ENCODE measurements at regions not wholly inside any gene's neighbourhood (a gene's known extent, or its start where the extent isn't known, plus 50 kb on each side); places are given as distances from the start of the nearest gene placed in this dataset.
"Not testable (repeated sequence)": the region's sequence is repeated elsewhere in the genome, so short reads cannot be mapped to it uniquely, and the experiment has no call there.

DNA sequence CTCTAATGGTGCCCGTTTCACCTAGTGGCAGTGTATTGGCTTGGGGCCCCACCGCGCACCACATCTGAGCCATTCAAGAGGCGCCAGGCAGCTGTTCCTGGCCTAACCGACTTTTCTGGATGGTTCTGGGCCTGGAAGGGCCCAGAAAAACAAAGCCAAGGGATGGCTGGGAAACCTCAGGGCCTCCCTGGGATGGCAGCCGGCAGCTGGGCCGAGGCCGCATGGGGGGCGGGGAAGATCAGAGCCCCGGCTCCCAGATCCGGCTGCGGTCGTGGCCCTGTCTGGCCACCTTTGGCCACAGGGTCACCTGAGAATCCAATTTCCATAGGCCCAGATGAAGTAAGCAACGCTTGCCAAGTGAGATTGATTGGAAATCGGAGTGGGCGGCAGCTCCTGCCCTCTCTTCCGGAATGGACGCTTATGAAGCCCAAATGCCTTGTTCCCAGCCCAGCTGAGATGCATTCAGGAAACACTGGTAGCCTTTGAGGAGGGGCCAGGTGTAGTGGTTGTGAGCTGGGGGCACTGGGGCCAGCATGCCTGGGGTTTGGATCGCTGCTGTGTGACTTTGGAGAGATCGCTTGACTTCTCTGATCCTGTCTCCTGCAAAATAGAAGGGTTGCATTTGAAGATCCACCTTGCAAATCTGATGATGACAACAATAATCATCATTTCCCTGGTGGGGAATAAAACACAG is 163.8 kb upstream of the GSE1 start:
- Histone ChIP-seq H3K4me1 (ENCODE audit: insufficient read depth, low read length) (peaks cover 16% of the 10 kb centered on the region; the same call in 1 of the 2 replicates), H3K36me3 (ENCODE audit: insufficient read depth, low read length) (no peaks in the 10 kb centered on the region), H3K27me3 (ENCODE audit: insufficient read depth, low read length) (no peaks in the 10 kb centered on the region), H3K9me3 (ENCODE audit: insufficient read depth, low read depth, low read length) (no peaks in the 10 kb centered on the region), H3K4me3 (ENCODE audit: low read length) (no peak overlapping the region), H3K27ac (ENCODE audit: low read depth, low read length) (no peak overlapping the region), H3K9ac (ENCODE audit: low read depth, low read length) (no peak overlapping the region)
- 91% methylated on average over 20 of the region's 20 CpGs for WGBS

DNA sequence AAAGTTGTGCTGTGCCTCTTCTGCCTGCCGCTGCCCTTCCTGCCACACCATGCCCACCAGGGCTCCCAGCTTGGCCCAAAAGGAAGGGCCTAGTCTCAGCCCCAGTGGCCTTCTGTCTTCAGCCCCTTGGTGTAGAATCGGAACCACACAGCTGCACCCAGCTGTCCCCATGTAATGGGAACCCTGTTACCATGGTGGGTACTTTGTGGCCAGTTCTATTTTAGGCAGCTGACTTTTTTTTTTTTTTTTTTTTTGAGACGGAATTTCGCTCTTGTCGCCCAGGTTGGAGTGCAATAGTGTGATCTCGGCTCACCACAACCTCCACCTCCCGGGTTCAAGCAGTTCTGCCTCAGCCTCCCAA is 163.3 kb upstream of the GSE1 start:
- WGBS: 94% methylated on average over 7 of the region's 7 CpGs
- no peak overlapping the region for H3K4me3 ChIP-seq (ENCODE audit: low read length)
- H3K27ac ChIP-seq (ENCODE audit: low read depth, low read length): no peak overlapping the region
- no peaks in the 10 kb centered on the region for H3K36me3 ChIP-seq (ENCODE audit: insufficient read depth, low read length)
- 0 out of 2 replicates have a peak, but pooled peaks cover under 1% of the 10 kb centered on the region for H3K27me3 ChIP-seq (ENCODE audit: insufficient read depth, low read length)
- H3K9me3 ChIP-seq (ENCODE audit: insufficient read depth, low read depth, low read length): no peaks in the 10 kb centered on the region
- peaks cover 16% of the 10 kb centered on the region; the same call in 1 of the 2 replicates for H3K4me1 ChIP-seq (ENCODE audit: insufficient read depth, low read length)
- H3K9ac ChIP-seq (ENCODE audit: low read depth, low read length): no peak overlapping the region

DNA sequence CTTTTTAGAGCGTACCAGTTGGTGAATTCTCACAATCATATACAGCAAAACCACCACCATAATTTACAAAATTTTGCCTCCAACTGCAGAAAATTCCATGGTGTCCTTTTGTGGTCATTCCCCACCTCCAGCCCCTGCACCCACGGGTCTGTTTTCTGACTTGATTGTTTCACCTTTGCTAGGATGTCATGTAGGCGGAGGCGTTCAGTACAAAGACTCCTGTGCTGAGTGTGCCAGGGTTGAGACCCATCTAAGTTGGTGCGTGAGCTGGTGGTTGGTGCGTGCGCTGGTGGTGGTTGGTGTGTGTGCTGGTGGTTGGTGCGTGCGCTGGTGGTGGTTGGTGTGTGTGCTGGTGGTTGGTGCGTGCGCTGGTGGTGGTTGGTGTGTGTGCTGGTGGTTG is 162.0 kb upstream of the GSE1 start:
- WGBS: 95% methylated on average over 7 of the region's 11 CpGs
- not testable (repeated sequence) for H3K27me3 ChIP-seq (ENCODE audit: insufficient read depth, low read length); H3K4me3 ChIP-seq (ENCODE audit: low read length); H3K9ac ChIP-seq (ENCODE audit: low read depth, low read length); H3K36me3 ChIP-seq (ENCODE audit: insufficient read depth, low read length); H3K27ac ChIP-seq (ENCODE audit: low read depth, low read length); H3K9me3 ChIP-seq (ENCODE audit: insufficient read depth, low read depth, low read length)
- peaks cover 15% of the 10 kb centered on the region; the same call in 1 of the 2 replicates for H3K4me1 ChIP-seq (ENCODE audit: insufficient read depth, low read length)

DNA sequence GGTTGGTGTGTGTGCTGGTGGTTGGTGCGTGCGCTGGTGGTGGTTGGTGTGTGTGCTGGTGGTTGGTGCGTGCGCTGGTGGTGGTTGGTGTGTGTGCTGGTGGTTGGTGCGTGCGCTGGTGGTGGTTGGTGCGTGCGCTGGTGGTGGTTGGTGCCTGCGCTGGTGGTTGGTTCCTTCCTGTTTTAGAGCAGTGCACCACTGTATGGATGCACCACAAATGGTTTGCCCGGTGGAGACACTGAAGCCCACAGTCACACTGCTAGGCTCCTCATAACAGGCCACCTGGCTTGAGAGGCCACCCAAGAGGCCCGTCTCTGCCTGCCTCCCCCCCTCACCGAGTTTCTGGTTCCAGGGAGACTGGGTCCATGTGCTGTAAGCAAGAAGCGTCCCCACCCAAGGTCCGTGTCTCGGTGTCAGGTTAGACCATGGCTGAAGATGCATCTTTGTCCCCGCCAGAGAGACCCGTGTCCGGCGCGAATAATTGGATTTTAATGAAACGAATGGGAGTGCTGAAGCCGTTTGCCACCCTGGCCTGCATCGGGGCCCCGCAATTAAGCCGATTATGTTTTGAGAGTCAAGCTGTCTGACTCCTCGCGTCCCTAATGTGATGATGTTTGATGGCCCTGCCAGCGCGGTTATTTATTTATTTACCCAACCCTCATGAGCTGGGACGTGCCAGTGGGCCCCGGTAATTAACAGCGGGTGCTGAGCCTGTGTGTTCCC is 161.3 kb upstream of the GSE1 start:
- WGBS: 92% methylated on average over 28 of the region's 32 CpGs
- Histone ChIP-seq H3K4me1 (ENCODE audit: insufficient read depth, low read length) (peaks cover 15% of the 10 kb centered on the region; the same call in 1 of the 2 replicates), H3K27ac (ENCODE audit: low read depth, low read length) (no peak overlapping the region), H3K9ac (ENCODE audit: low read depth, low read length) (no peak overlapping the region), H3K36me3 (ENCODE audit: insufficient read depth, low read length) (no peaks in the 10 kb centered on the region), H3K27me3 (ENCODE audit: insufficient read depth, low read length) (0 out of 2 replicates have a peak, but pooled peaks cover 9% of the 10 kb centered on the region), H3K9me3 (ENCODE audit: insufficient read depth, low read depth, low read length) (no peaks in the 10 kb centered on the region), H3K4me3 (ENCODE audit: low read length) (no peak overlapping the region)

DNA sequence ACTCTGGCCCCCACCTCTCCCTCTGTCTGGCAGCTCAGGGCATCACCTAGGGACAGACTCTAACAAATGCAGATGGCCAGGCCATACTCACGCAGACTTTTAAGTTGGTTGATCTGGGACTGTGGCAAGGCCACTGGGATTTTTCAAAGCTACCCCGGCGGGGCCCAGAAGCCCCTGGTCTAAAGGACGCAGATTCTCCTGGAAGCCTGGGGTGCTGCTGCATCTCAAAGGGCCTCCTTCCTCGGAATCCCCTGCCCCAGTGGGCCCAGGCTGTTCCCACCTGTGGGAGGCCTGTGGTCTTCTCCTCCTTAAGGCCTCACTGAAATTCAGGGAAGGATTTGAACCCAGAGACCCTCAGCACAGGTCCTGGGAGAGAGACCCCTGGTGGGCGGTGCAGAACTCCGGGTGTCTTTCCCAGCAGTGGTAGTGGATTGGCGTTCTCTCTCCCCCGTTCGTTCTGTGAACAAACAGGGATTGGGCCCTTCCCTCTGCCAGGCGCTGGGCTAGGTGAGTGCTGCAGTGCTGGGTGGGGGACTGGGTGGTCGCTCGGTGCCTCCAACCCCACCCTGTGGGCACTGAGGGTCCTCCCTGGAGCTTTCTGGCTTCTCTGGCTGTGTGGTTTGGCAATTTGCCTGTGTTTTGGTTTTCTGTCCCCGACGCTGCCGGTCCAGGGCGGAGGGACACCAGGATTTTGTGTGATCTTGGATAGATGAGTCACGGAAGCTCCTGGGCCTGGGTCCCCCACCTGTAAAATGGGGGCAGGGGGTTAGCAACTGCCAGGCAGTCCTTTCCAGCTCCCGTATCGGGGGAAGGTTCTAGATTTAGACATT is 160.5 kb upstream of the GSE1 start:
- WGBS: 86% methylated on average over 20 of the region's 20 CpGs
- H3K9me3 ChIP-seq (ENCODE audit: insufficient read depth, low read depth, low read length): no peaks in the 10 kb centered on the region
- no peaks in the 10 kb centered on the region for H3K36me3 ChIP-seq (ENCODE audit: insufficient read depth, low read length)
- no peak overlapping the region for H3K4me3 ChIP-seq (ENCODE audit: low read length)
- peaks cover 9% of the 10 kb centered on the region; the same call in 1 of the 2 replicates for H3K27me3 ChIP-seq (ENCODE audit: insufficient read depth, low read length)
- no peak overlapping the region for H3K9ac ChIP-seq (ENCODE audit: low read depth, low read length)
- H3K27ac ChIP-seq (ENCODE audit: low read depth, low read length): no peak overlapping the region
- H3K4me1 ChIP-seq (ENCODE audit: insufficient read depth, low read length): peaks cover 15% of the 10 kb centered on the region; the same call in 1 of the 2 replicates

DNA sequence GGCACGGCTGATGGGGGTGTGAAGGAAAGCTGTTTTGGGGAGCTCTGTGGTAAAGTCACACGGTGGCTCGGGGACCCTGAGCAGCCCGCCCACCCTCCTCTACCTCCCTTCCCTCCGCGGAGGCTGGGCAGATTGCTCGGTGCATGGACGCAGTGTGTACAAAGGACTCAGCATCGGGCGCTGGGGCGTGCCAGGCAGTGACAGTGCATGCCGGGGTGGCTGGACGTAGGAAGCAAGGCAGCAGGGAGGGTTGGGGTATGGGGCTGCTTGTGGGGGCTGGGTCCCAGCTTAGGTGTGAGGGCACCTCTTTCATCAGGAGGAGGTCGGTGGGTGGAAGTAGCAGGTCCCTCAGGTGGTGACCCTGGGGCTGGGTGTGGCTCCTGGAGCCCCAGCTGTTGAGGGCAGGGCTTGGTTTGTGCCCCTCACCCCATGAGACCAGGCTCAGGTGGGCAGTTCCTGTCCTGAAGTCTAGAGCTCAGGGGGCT is 159.9 kb upstream of the GSE1 start:
- Histone ChIP-seq H3K27ac (ENCODE audit: low read depth, low read length) (no peak overlapping the region), H3K4me3 (ENCODE audit: low read length) (no peak overlapping the region), H3K4me1 (ENCODE audit: insufficient read depth, low read length) (peaks cover 15% of the 10 kb centered on the region; the same call in 1 of the 2 replicates), H3K36me3 (ENCODE audit: insufficient read depth, low read length) (no peaks in the 10 kb centered on the region), H3K9ac (ENCODE audit: low read depth, low read length) (no peak overlapping the region), H3K9me3 (ENCODE audit: insufficient read depth, low read depth, low read length) (no peaks in the 10 kb centered on the region), H3K27me3 (ENCODE audit: insufficient read depth, low read length) (peaks cover 9% of the 10 kb centered on the region; the same call in 1 of the 2 replicates)
- WGBS: 92% methylated on average over 14 of the region's 14 CpGs

DNA sequence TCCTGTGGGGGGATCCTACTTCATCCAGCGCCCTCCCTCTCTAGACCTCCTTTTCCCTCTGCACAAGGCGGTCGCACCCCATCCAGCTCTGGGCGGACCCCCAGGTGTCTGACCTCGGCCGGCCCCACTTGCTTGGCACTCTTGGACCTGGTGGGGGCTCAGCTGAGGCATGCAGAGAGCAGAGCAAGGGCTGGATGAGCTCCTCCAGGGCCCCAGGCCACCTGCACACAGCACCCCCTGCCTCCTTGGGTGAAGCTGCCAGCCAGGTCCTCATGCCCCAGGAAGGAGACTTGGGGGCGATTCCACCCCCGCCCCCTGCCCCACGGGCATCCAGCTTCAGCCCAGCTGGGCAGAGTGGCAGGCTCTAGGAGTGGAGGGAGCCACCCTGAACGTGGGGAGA is 159.4 kb upstream of the GSE1 start:
- Histone ChIP-seq H3K27me3 (ENCODE audit: insufficient read depth, low read length) (peaks cover 10% of the 10 kb centered on the region; the same call in 1 of the 2 replicates), H3K4me3 (ENCODE audit: low read length) (no peak overlapping the region), H3K27ac (ENCODE audit: low read depth, low read length) (no peak overlapping the region), H3K9ac (ENCODE audit: low read depth, low read length) (no peak overlapping the region), H3K4me1 (ENCODE audit: insufficient read depth, low read length) (peaks cover 12% of the 10 kb centered on the region; the same call in 1 of the 2 replicates), H3K36me3 (ENCODE audit: insufficient read depth, low read length) (no peaks in the 10 kb centered on the region), H3K9me3 (ENCODE audit: insufficient read depth, low read depth, low read length) (no peaks in the 10 kb centered on the region)
- WGBS: 93% methylated on average over 10 of the region's 10 CpGs

DNA sequence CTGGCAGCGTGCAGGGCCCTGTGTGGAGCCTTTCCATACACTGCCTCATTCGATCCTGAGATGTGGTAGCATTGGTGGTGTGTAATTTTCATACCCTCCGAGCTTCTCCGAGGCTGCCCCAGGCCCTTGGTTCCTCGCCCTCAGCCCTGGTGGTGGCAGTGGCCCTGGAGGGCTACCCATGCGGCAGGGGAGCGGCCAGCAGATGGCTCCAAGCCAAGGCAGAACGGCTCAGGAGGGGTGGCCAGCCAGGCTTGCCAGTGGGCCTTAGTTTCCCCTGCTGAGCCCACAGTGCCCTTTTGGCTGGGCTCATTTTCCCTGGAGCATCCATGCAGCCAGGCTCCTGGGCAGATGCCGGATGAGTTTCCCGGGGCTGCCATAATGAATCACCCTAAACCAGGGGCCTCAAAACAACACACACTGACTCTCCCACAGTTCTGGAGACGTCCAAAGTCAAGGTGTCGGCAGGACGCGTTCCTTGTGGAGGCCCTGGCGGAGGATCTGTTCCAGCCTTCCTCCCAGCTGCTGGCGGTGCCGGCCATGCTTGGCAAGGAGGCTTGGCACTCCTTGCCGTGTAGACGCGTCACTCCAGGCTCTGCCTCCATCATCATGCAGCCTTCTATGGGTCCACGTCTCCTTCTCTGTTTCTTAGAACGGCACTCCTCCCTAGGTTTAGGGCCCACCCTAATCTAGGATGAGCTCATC is 158.8 kb upstream of the GSE1 start:
- peaks cover 13% of the 10 kb centered on the region; the same call in 1 of the 2 replicates for H3K4me1 ChIP-seq (ENCODE audit: insufficient read depth, low read length)
- 91% methylated on average over 22 of the region's 22 CpGs for WGBS
- peaks cover 16% of the 10 kb centered on the region for H3K27me3 ChIP-seq (ENCODE audit: insufficient read depth, low read length)
- H3K9ac ChIP-seq (ENCODE audit: low read depth, low read length): no peak overlapping the region
- H3K9me3 ChIP-seq (ENCODE audit: insufficient read depth, low read depth, low read length): no peaks in the 10 kb centered on the region
- no peaks in the 10 kb centered on the region for H3K36me3 ChIP-seq (ENCODE audit: insufficient read depth, low read length)
- H3K4me3 ChIP-seq (ENCODE audit: low read length): no peak overlapping the region
- H3K27ac ChIP-seq (ENCODE audit: low read depth, low read length): no peak overlapping the region

DNA sequence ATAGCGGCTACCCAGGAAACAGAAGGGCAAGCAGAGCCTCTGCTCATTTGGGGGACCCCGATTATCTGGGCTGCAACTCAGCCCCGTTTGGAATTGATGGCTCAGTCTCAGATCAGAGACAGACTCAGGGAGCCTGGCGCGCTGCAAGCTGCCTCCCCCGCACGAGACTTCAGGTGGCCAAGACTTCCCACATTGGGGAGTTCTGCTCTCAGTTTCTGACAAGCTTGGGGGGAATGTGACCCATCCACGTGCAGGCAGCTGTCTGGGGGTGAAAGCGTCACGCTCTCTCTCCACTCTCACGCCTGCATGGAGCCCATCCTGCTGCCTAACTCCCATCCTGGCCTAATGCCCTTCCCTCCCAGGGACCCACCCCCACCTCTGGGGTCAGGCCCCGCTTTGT is 157.6 kb upstream of the GSE1 start:
- Histone ChIP-seq H3K4me3 (ENCODE audit: low read length) (no peak overlapping the region), H3K9ac (ENCODE audit: low read depth, low read length) (no peak overlapping the region), H3K9me3 (ENCODE audit: insufficient read depth, low read depth, low read length) (no peaks in the 10 kb centered on the region), H3K27ac (ENCODE audit: low read depth, low read length) (no peak overlapping the region), H3K36me3 (ENCODE audit: insufficient read depth, low read length) (no peaks in the 10 kb centered on the region), H3K27me3 (ENCODE audit: insufficient read depth, low read length) (peaks cover 28% of the 10 kb centered on the region), H3K4me1 (ENCODE audit: insufficient read depth, low read length) (peaks cover 25% of the 10 kb centered on the region)
- WGBS: 75% methylated on average over 12 of the region's 12 CpGs

DNA sequence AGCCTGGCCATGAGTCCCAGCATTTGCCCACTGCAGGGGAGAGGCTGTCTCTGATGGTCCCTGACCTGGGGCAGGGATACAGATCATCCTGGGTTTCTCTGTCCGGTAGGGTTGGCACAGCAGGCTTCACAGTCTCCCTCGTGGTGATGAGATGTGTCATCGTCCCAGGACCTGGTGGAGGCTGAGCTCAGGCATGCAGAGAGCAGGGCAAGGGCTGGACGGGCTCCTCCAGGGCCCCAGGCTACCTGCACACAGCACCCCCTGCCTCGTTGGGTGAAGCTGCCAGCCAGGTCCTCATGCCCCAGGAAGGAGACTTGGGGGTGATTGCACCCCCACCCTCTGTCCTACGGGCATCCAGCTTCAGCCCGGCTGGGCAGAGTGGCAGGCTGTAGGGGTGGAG is 155.8 kb upstream of the GSE1 start:
- Histone ChIP-seq H3K9me3 (ENCODE audit: insufficient read depth, low read depth, low read length) (no peaks in the 10 kb centered on the region), H3K27me3 (ENCODE audit: insufficient read depth, low read length) (peaks cover 46% of the 10 kb centered on the region), H3K4me3 (ENCODE audit: low read length) (no peak overlapping the region), H3K4me1 (ENCODE audit: insufficient read depth, low read length) (peaks cover 37% of the 10 kb centered on the region), H3K27ac (ENCODE audit: low read depth, low read length) (no peak overlapping the region), H3K9ac (ENCODE audit: low read depth, low read length) (no peak overlapping the region), H3K36me3 (ENCODE audit: insufficient read depth, low read length) (no peaks in the 10 kb centered on the region)
- WGBS: 80% methylated on average over 7 of the region's 7 CpGs
